ENCODE measurements at regions not wholly inside any gene's neighbourhood (a gene's known extent, or its start where the extent isn't known, plus 50 kb on each side); places are given as distances from the start of the nearest gene placed in this dataset.

- DNase-seq (ENCODE audit: low read depth): no peak
- no peak overlapping the region for H3K4me3 ChIP-seq (ENCODE audit: low read depth, low read length)
- no peak for TF ChIP-seq CTCF (IDR thresholded peaks at IDR 0.05; ENCODE audit: insufficient read depth, low read depth, low read length, missing control alignments)
Observed at GRCh38 chr10:100652406-100653135, 92.8 kb upstream of the PAX2 start.

GRCh38 chr10:100653238-100653956 is 92.0 kb upstream of the PAX2 start:
- TF ChIP-seq CTCF (IDR thresholded peaks at IDR 0.05; ENCODE audit: insufficient read depth, low read depth, low read length, missing control alignments): no peak
- H3K4me3 ChIP-seq (ENCODE audit: low read depth, low read length): no peak overlapping the region
- DNase-seq (ENCODE audit: low read depth): no peak

GRCh38 chr10:100653957-100654781 is 91.2 kb upstream of the PAX2 start:
- no peak for DNase-seq (ENCODE audit: low read depth)
- no peak for TF ChIP-seq CTCF (IDR thresholded peaks at IDR 0.05; ENCODE audit: insufficient read depth, low read depth, low read length, missing control alignments)
- H3K4me3 ChIP-seq (ENCODE audit: low read depth, low read length): no peak overlapping the region

- TF ChIP-seq CTCF (IDR thresholded peaks at IDR 0.05; ENCODE audit: insufficient read depth, low read depth, low read length, missing control alignments): no peak
- DNase-seq (ENCODE audit: low read depth): no peak
- no peak overlapping the region for H3K4me3 ChIP-seq (ENCODE audit: low read depth, low read length)
Observed at GRCh38 chr10:100654782-100655325, 90.5 kb upstream of the PAX2 start.

- no peak overlapping the region for H3K4me3 ChIP-seq (ENCODE audit: low read depth, low read length)
- no peak for DNase-seq (ENCODE audit: low read depth)
- TF ChIP-seq CTCF (IDR thresholded peaks at IDR 0.05; ENCODE audit: insufficient read depth, low read depth, low read length, missing control alignments): no peak
Observed at GRCh38 chr10:100655326-100655759, 90.0 kb upstream of the PAX2 start.

GRCh38 chr10:100655760-100656421 is 89.5 kb upstream of the PAX2 start:
- no peak for DNase-seq (ENCODE audit: low read depth)
- TF ChIP-seq CTCF (IDR thresholded peaks at IDR 0.05; ENCODE audit: insufficient read depth, low read depth, low read length, missing control alignments): no peak
- no peak overlapping the region for H3K4me3 ChIP-seq (ENCODE audit: low read depth, low read length)
